Brain microvascular endothelial cell (primary cell): ENCODE measurements at regions not wholly inside any gene's neighbourhood (a gene's known extent, or its start where the extent isn't known, plus 50 kb on each side); places are given as distances from the start of the nearest gene placed in this dataset.

Source experiments
- DNase-seq: peaks from one replicate; pipeline ENCODE4 v3.0.0-alpha.2; 2020
- H3K27ac ChIP-seq: fragments of 250-450 bp; sonication (Bioruptor Pico); 2 replicates; pipeline ENCODE4 v1.5.1; 2020; ENCODE audit warnings: mild to moderate bottlenecking, moderate library complexity
- H3K27me3 ChIP-seq: fragments of 250-450 bp; sonication (Bioruptor Pico); replicated peaks from 2 replicates; pipeline ENCODE4 v1.5.1; 2020; ENCODE audit warnings: mild to moderate bottlenecking
- H3K36me3 ChIP-seq: fragments of 250-450 bp; sonication (Bioruptor Pico); replicated peaks from 2 replicates; pipeline ENCODE4 v1.5.1; 2020; ENCODE audit warnings: mild to moderate bottlenecking
- H3K4me3 ChIP-seq: 2 replicates; pipeline ENCODE4 v1.5.1; 2011; ENCODE audit warnings: low read depth, mild to moderate bottlenecking, control low read depth, low read length, moderate library complexity
- in situ Hi-C: cut with HindIII; loops from 2 replicates; pipeline ENCODE4 v1.10.0; 2017; ENCODE audit warnings: low sequenced_read_pairs, low pct_ligation_motif_present
- TF ChIP-seq, protein P1 (sequence below): IDR thresholded peaks from 2 replicates; pipeline ENCODE4 v1.5.1; 2011; ENCODE audit warnings: low read depth, mild to moderate bottlenecking, moderate library complexity, low read length, control low read depth, inconsistent platforms; ENCODE audit errors: missing control alignments

DNA sequence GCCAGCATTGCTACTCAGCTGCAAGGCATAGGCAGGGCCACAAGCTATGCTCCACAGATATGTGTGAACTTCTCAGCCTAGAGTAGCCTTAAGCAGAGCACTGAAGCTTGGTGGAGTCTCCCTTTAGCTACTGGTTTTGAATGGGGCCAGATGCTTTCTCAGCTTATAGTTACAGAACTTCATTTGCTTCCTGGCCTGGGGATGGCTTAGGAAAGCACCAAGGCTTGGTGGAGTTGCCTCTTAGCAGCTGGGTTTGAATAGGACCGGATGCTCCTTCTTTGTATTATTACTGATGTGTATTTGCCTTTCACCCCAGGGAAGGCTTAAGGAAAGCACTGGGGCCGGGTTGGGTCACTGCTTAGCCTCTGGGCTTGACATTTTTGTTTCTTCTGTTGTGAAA lies 497.8 kb upstream of the SEMA6A start:
- in situ Hi-C loops, result no loop called here
- TF ChIP-seq, protein P1, sequence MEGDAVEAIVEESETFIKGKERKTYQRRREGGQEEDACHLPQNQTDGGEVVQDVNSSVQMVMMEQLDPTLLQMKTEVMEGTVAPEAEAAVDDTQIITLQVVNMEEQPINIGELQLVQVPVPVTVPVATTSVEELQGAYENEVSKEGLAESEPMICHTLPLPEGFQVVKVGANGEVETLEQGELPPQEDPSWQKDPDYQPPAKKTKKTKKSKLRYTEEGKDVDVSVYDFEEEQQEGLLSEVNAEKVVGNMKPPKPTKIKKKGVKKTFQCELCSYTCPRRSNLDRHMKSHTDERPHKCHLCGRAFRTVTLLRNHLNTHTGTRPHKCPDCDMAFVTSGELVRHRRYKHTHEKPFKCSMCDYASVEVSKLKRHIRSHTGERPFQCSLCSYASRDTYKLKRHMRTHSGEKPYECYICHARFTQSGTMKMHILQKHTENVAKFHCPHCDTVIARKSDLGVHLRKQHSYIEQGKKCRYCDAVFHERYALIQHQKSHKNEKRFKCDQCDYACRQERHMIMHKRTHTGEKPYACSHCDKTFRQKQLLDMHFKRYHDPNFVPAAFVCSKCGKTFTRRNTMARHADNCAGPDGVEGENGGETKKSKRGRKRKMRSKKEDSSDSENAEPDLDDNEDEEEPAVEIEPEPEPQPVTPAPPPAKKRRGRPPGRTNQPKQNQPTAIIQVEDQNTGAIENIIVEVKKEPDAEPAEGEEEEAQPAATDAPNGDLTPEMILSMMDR, result no peak
- no peak overlapping the region for H3K27ac ChIP-seq
- H3K4me3 ChIP-seq, result no peak overlapping the region
- no peaks in the 10 kb centered on the region for H3K36me3 ChIP-seq
- no peak for DNase-seq
- no peaks in the 10 kb centered on the region for H3K27me3 ChIP-seq

DNA sequence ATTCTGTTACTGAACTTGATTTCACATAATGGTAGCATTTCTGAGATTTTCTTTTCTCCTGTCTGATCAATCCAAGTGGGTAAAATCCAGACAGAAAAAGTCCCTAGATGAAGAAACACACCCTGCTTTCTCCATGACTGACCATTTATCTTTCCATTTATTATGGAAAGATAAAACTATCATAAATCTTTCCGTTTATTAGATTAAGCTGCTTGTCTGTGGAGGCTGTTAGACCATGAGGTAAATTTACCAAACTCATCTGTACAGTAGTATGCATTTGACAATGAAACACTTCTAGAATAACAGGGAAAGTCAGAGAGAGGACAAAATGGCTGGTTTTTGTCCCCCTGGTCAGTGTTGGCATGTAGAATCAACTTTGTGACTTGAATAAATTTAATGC lies 491.2 kb upstream of the SEMA6A start:
- no peak overlapping the region for H3K27ac ChIP-seq
- H3K27me3 ChIP-seq, result no peaks in the 10 kb centered on the region
- no peak for DNase-seq
- TF ChIP-seq, protein P1, result no peak
- H3K36me3 ChIP-seq, result no peaks in the 10 kb centered on the region
- H3K4me3 ChIP-seq, result no peak overlapping the region
- in situ Hi-C loops, result no loop called here

DNA sequence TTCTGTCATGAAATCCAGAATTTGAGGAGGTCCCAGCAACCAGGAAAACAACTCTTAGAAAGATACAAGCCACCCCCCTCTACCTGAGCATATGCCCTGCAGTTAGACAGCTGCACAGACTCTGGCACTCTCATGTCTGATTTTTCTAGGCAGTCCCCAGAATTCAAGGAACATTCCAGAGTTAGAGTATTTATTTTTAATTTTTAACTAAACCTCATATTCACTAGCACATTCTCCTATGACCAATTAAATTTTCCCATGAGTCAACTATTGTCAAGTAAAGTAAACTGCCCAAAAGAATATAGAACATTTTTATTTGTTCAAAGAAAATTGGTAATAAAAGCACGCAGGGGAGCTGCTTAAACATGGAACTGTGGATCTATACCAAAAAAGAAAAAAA lies 490.5 kb upstream of the SEMA6A start:
- Histone ChIP-seq H3K36me3 (no peaks in the 10 kb centered on the region), H3K27me3 (no peaks in the 10 kb centered on the region), H3K27ac (no peak overlapping the region), H3K4me3 (no peak overlapping the region)
- DNase-seq, result no peak
- TF ChIP-seq, protein P1, result no peak
- in situ Hi-C loops, result no loop called here

DNA sequence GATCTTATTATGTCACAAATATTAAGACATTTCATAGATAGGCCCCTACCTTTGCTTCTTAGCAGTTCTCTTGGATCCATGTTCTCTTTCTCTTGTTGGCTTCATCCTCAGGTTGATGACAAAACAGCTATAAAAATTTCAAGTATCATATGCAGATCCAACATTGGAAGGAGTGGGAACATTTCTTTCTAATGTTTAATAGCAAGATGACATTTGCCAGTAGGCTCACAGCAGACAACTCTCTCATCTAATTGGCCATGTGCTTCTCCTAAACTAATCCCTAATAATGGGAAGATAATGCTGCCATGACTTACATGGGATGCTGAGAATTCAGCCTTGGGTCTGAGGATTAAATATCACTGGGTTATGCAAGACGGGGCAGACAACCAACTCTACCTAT lies 485.5 kb upstream of the SEMA6A start:
- Histone ChIP-seq H3K27me3 (no peaks in the 10 kb centered on the region), H3K27ac (no peak overlapping the region), H3K4me3 (no peak overlapping the region), H3K36me3 (no peaks in the 10 kb centered on the region)
- TF ChIP-seq, protein P1, result no peak
- no peak for DNase-seq
- in situ Hi-C loops, result no loop called here

DNA sequence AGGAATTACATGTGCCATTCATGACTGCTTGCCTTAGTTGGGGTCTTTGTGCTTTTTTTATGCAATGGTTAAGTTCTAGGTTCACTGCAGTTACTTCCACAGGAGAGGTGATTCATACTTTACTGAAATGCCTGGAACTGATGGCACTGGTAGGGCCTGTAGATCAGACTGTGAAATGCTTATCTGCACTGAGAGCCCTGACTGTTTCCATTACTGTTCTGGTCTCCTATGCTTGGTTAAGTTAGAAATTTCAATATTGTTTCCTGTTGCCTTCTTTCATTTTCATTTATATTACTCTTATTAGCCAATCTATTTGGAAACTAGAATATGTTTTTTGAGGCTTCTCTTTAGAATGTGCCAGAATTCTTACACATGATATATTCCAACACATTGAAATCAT lies 484.1 kb upstream of the SEMA6A start:
- in situ Hi-C loops, result no loop called here
- Histone ChIP-seq H3K27ac (no peak overlapping the region), H3K27me3 (no peaks in the 10 kb centered on the region), H3K4me3 (no peak overlapping the region), H3K36me3 (no peaks in the 10 kb centered on the region)
- DNase-seq, result no peak
- TF ChIP-seq, protein P1, result no peak

DNA sequence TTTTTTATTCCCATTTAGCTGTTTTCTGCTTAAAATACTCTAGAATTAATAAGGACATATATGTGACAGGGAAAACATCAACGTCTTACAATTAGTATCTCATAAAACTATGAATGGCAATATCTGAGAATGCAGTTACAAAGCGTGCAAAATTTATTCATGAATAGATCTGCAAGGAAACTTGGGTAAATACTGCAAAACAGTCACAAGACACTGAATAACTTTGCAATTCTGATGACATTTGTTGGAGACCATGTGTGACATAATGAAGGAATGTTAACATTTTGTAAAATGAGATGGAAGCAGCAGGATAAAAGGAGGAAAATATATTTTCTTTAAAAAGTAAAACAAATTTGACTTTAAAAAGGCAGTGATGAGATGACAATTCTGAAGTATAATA lies 480.9 kb upstream of the SEMA6A start:
- Histone ChIP-seq H3K4me3 (no peak overlapping the region), H3K27ac (no peak overlapping the region), H3K36me3 (no peaks in the 10 kb centered on the region), H3K27me3 (no peaks in the 10 kb centered on the region)
- TF ChIP-seq, protein P1, result no peak
- DNase-seq, result no peak
- in situ Hi-C loops, result no loop called here
